Fibroblast of lung (primary cell): ENCODE measurements at regions not wholly inside any gene's neighbourhood (a gene's known extent, or its start where the extent isn't known, plus 50 kb on each side); places are given as distances from the start of the nearest gene placed in this dataset.

ENCODE experiments used
- CTCF ChIP-seq, 2 donors: IDR thresholded peaks in 1 of 2; conservative IDR thresholded peaks in 1 of 2; 1 replicate in 1 of 2; 2 replicates in 1 of 2; pipeline ENCODE4 v1.5.1; 2011 to 2012; ENCODE audit warnings: low read length in 2 of 2, control low read depth in 1 of 2, inconsistent platforms in 1 of 2, low read depth in 1 of 2, mild to moderate bottlenecking in 1 of 2
- EZH2 ChIP-seq: IDR thresholded peaks from 2 replicates; pipeline ENCODE4 v1.5.1; 2012; ENCODE audit warnings: low read length, control low read depth, mild to moderate bottlenecking; ENCODE audit errors: missing control alignments

- no peak for TF ChIP-seq EZH2
- TF ChIP-seq CTCF (conservative IDR thresholded peaks at IDR 0.05 in 1 of 2, IDR thresholded peaks at IDR 0.05 in 1 of 2; ENCODE audit: low read depth in 1 of 2, low read length in 2 of 2) = no peak
Measured at GRCh38 chr11:15526859-15527450, 412.2 kb downstream of the INSC start.
